SU-DHL-6 (cell line): ENCODE measurements at regions not wholly inside any gene's neighbourhood (a gene's known extent, or its start where the extent isn't known, plus 50 kb on each side); places are given as distances from the start of the nearest gene placed in this dataset.

Source experiments
- H2AFZ ChIP-seq: fragments of 200-600 bp; sonication (generic); 2 replicates; pipeline ENCODE4 v1.6.1; 2014; ENCODE audit warnings: low read depth, mild to moderate bottlenecking, moderate library complexity, mixed read lengths, antibody characterized with exemption, low read length; ENCODE audit not compliant: severe bottlenecking
- H3F3A ChIP-seq: fragments of 200-600 bp; shearing (Covaris generic); 2 replicates; pipeline ENCODE4 v1.6.0; 2016; ENCODE audit warnings: antibody characterized with exemption, mild to moderate bottlenecking; ENCODE audit not compliant: insufficient read depth
- H3K27ac ChIP-seq: fragments of 200-600 bp; sonication (generic); 2 replicates; pipeline ENCODE4 v1.5.1; 2016; ENCODE audit warnings: low read depth, mild to moderate bottlenecking, low read length, moderate library complexity, mixed read lengths
- H3K27me3 ChIP-seq: fragments of 200-600 bp; sonication (generic), shearing (Covaris generic); 2 replicates; pipeline ENCODE4 v1.6.0; 2014; ENCODE audit warnings: mild to moderate bottlenecking, low read length
- H3K36me3 ChIP-seq: fragments of 200-600 bp; sonication (generic); 2 replicates; pipeline ENCODE4 v1.6.1; 2014; ENCODE audit warnings: mild to moderate bottlenecking, low read length, mixed read lengths
- H3K4me2 ChIP-seq: fragments of 300-600, 200-600 bp; shearing (Covaris generic), sonication (generic); 2 replicates; pipeline ENCODE4 v1.6.0; 2014; ENCODE audit warnings: low read length, low read depth, mild to moderate bottlenecking; ENCODE audit not compliant: poor library complexity, severe bottlenecking
- H3K4me3 ChIP-seq: fragments of 200-600 bp; sonication (generic); 2 replicates; pipeline ENCODE4 v1.5.1; 2014; ENCODE audit warnings: antibody characterized with exemption, low read length, mild to moderate bottlenecking, mixed read lengths; ENCODE audit not compliant: insufficient read depth, poor library complexity, severe bottlenecking
- H3K79me2 ChIP-seq: fragments of 200-600 bp; sonication (generic); 2 replicates; pipeline ENCODE4 v1.6.1; 2014; ENCODE audit warnings: mild to moderate bottlenecking, low read length, moderate library complexity; ENCODE audit not compliant: insufficient read depth
- H3K9ac ChIP-seq: fragments of 200-600 bp; sonication (generic); 2 replicates; pipeline ENCODE4 v1.7.0; 2014; ENCODE audit warnings: mild to moderate bottlenecking, low read length
- H3K9me2 ChIP-seq: fragments of 200-600 bp; sonication (generic); replicated peaks from 2 replicates; pipeline ENCODE4 v1.6.1; 2014; ENCODE audit warnings: low read length; ENCODE audit not compliant: insufficient read depth
- H3K9me3 ChIP-seq: fragments of 200-600 bp; sonication (generic); 2 replicates; pipeline ENCODE4 v1.6.1; 2014; ENCODE audit warnings: low read length, mixed read lengths; ENCODE audit not compliant: insufficient read depth
- H4K20me1 ChIP-seq: fragments of 200-600 bp; sonication (generic); 2 replicates; pipeline ENCODE4 v1.6.1; 2014; ENCODE audit warnings: low read depth, mild to moderate bottlenecking, antibody characterized with exemption, low read length, moderate library complexity, mixed read lengths
- CTCF ChIP-seq: fragments of 200-600 bp; sonication (generic); IDR thresholded peaks from one replicate; pipeline ENCODE4 v1.5.1; 2017; ENCODE audit warnings: antibody characterized with exemption, mild to moderate bottlenecking, low read length, moderate library complexity; ENCODE audit not compliant: insufficient read depth, poor library complexity, severe bottlenecking
- EZH2phosphoT487 ChIP-seq: fragments of 200-600 bp; sonication (generic), shearing (Covaris generic); conservative IDR thresholded peaks from 2 replicates; pipeline ENCODE4 v1.6.1; 2018; ENCODE audit warnings: mild to moderate bottlenecking, antibody characterized with exemption, low read length, moderate library complexity, mixed read lengths

GRCh38 chr21:35641271-35642016 lies 418.9 kb downstream of the SETD4 start:
- H4K20me1 ChIP-seq, result no peaks in the 10 kb centered on the region
- H3K4me2 ChIP-seq, result no peak overlapping the region
- no peaks in the 10 kb centered on the region for H3K9me2 ChIP-seq
- TF ChIP-seq CTCF (no peak), EZH2phosphoT487 (no peak)
- no peaks in the 10 kb centered on the region for H3F3A ChIP-seq
- no peaks in the 10 kb centered on the region for H3K36me3 ChIP-seq
- no peak overlapping the region for H3K9ac ChIP-seq
- H2AFZ ChIP-seq, result no peak overlapping the region
- H3K27ac ChIP-seq, result no peak overlapping the region
- no peaks in the 10 kb centered on the region for H3K9me3 ChIP-seq
- H3K4me3 ChIP-seq, result no peak overlapping the region
- no peaks in the 10 kb centered on the region for H3K79me2 ChIP-seq
- H3K27me3 ChIP-seq, result 0 out of 2 replicates have a peak, but pooled peaks cover 3% of the 10 kb centered on the region

- no peak overlapping the region for H2AFZ ChIP-seq
- H3K9ac ChIP-seq, result no peak overlapping the region
- H4K20me1 ChIP-seq, result no peaks in the 10 kb centered on the region
- no peaks in the 10 kb centered on the region for H3K9me3 ChIP-seq
- no peak for TF ChIP-seq EZH2phosphoT487
- no peak for TF ChIP-seq CTCF
- H3K27me3 ChIP-seq, result 0 out of 2 replicates have a peak, but pooled peaks cover 3% of the 10 kb centered on the region
- no peak overlapping the region for H3K4me3 ChIP-seq
- H3F3A ChIP-seq, result no peaks in the 10 kb centered on the region
- no peaks in the 10 kb centered on the region for H3K36me3 ChIP-seq
- no peaks in the 10 kb centered on the region for H3K79me2 ChIP-seq
- no peak overlapping the region for H3K27ac ChIP-seq
- no peaks in the 10 kb centered on the region for H3K9me2 ChIP-seq
- H3K4me2 ChIP-seq, result no peak overlapping the region
These were observed 422.9 kb downstream of the SETD4 start for GRCh38 chr21:35637431-35637830.

GRCh38 chr21:35635994-35636393 lies 424.3 kb downstream of the SETD4 start:
- Histone ChIP-seq H2AFZ (no peak overlapping the region), H3F3A (no peaks in the 10 kb centered on the region), H3K27me3 (0 out of 2 replicates have a peak, but pooled peaks cover 3% of the 10 kb centered on the region), H3K36me3 (no peaks in the 10 kb centered on the region), H3K9me2 (no peaks in the 10 kb centered on the region), H4K20me1 (no peaks in the 10 kb centered on the region), H3K4me2 (no peak overlapping the region), H3K79me2 (no peaks in the 10 kb centered on the region), H3K9me3 (no peaks in the 10 kb centered on the region), H3K9ac (no peak overlapping the region), H3K27ac (no peak overlapping the region), H3K4me3 (no peak overlapping the region)
- TF ChIP-seq EZH2phosphoT487 (no peak), CTCF (no peak)
